PC-3 (cell line): ENCODE measurements at regions not wholly inside any gene's neighbourhood (a gene's known extent, or its start where the extent isn't known, plus 50 kb on each side); places are given as distances from the start of the nearest gene placed in this dataset.
A peak's percentile ranks its signal among the peaks of the same experiment; 100 is the strongest.

ENCODE experiments used
- ATAC-seq: fragments of 200-7000 bp; cut with Tn5 transposase; 2 replicates; pipeline ENCODE4 v1.9.1; 2020; ENCODE audit warnings: mild to moderate bottlenecking, moderate library complexity
- BruUV-seq: library from RNA; stranded (reverse); fragments of 400-500 nt; replicated peaks from 2 replicates; lab custom pipeline; 2021; lab: Mats Ljungman, UMichigan
- CTCF ChIA-PET: fragments of 300-600 bp; sonication (Branson Sonifier 250); formaldehyde crosslinking; loops from one replicate; lab custom pipeline; 2022; ENCODE audit warnings: antibody characterized with exemption; lab: Charles Lee
- POLR2A ChIA-PET: fragments of 300-600 bp; sonication (Branson Sonifier 250); formaldehyde crosslinking; loops from one replicate; lab custom pipeline; 2022; ENCODE audit warnings: antibody characterized with exemption; ENCODE audit not compliant: unreplicated experiment; lab: Charles Lee
- DNase-seq: peaks from one replicate; pipeline ENCODE4 v3.0.0-alpha.2; 2015
- H2AFZ ChIP-seq: fragments of 300-600 bp; sonication (generic); 2 replicates; pipeline ENCODE4 v1.6.0; 2016; ENCODE audit warnings: antibody characterized with exemption, low read length
- H3F3A ChIP-seq: fragments of 300-600 bp; sonication (generic); one replicate; pipeline ENCODE4 v1.6.0; 2017; ENCODE audit warnings: antibody characterized with exemption, low read length, control low read depth, mild to moderate bottlenecking; ENCODE audit not compliant: unreplicated experiment
- H3K27ac ChIP-seq: fragments of 300-600 bp; sonication (generic); 2 replicates; pipeline ENCODE4 v1.5.1; 2016; ENCODE audit warnings: mild to moderate bottlenecking, low read length
- H3K27me3 ChIP-seq: fragments of 300-600 bp; sonication (generic); 2 replicates; pipeline ENCODE4 v1.6.1; 2016; ENCODE audit warnings: low read length, mixed read lengths
- H3K36me3 ChIP-seq: fragments of 300-600 bp; sonication (generic); 2 replicates; pipeline ENCODE4 v1.6.1; 2016; ENCODE audit warnings: low read depth, mixed run types, low read length, mixed read lengths
- H3K4me1 ChIP-seq: fragments of 300-600 bp; sonication (generic); 2 replicates; pipeline ENCODE4 v1.5.1; 2016; ENCODE audit warnings: low read length; ENCODE audit not compliant: insufficient read depth
- H3K4me2 ChIP-seq: fragments of 300-600 bp; sonication (generic); 2 replicates; pipeline ENCODE4 v1.6.0; 2016; ENCODE audit warnings: low read length
- H3K4me3 ChIP-seq: fragments of 300-600 bp; sonication (generic); 2 replicates; pipeline ENCODE4 v1.5.1; 2016; ENCODE audit warnings: mild to moderate bottlenecking, low read length, mixed read lengths
- H3K79me2 ChIP-seq: fragments of 300-600 bp; sonication (generic); 2 replicates; pipeline ENCODE4 v1.6.1; 2017; ENCODE audit warnings: low read length, mixed read lengths
- H3K9ac ChIP-seq: fragments of 300-600 bp; sonication (generic); 2 replicates; pipeline ENCODE4 v1.6.0; 2016; ENCODE audit warnings: mild to moderate bottlenecking, low read length
- H3K9me2 ChIP-seq: fragments of 300-600 bp; sonication (generic); replicated peaks from 2 replicates; pipeline ENCODE4 v1.6.1; 2016; ENCODE audit warnings: mixed run types, low read length, mixed read lengths
- H3K9me3 ChIP-seq: fragments of 300-600 bp; sonication (generic); 2 replicates; pipeline ENCODE4 v1.6.1; 2016; ENCODE audit warnings: low read length, mixed read lengths
- H4K20me1 ChIP-seq: fragments of 300-600 bp; sonication (generic); 2 replicates; pipeline ENCODE4 v1.6.1; 2016; ENCODE audit warnings: low read length, mixed read lengths
- CTCF ChIP-seq: fragments of 300-600 bp; sonication (generic); conservative IDR thresholded peaks from 2 replicates; pipeline ENCODE4 v1.5.1; 2017; ENCODE audit warnings: antibody characterized with exemption, low read depth, mild to moderate bottlenecking, low read length
- EZH2 ChIP-seq: fragments of 300-600 bp; sonication (generic); IDR thresholded peaks from one replicate; pipeline ENCODE4 v1.6.1; 2017; ENCODE audit warnings: antibody characterized with exemption, mild to moderate bottlenecking, low read length; ENCODE audit not compliant: unreplicated experiment
- EZH2phosphoT487 ChIP-seq: fragments of 300-600 bp; sonication (generic); IDR thresholded peaks from 2 replicates; pipeline ENCODE4 v1.6.1; 2018; ENCODE audit warnings: mild to moderate bottlenecking, antibody characterized with exemption, low read length, borderline replicate concordance
- intact Hi-C: fragments of 100-400 bp; cut with micrococcal nuclease; formaldehyde crosslinking; loops from 2 replicates; pipeline ENCODE4 v1.9.0; 2023

- Histone ChIP-seq H3K9me2 (no peaks in the 10 kb centered on the region), H2AFZ (no peak overlapping the region), H3K4me2 (no peak overlapping the region), H3K9me3 (no peaks in the 10 kb centered on the region), H3K27ac (no peak overlapping the region), H3K4me3 (no peak overlapping the region), H3K4me1 (0 out of 2 replicates have a peak, but pooled peaks cover 4% of the 10 kb centered on the region), H3K79me2 (no peaks in the 10 kb centered on the region), H3F3A (no peaks in the 10 kb centered on the region), H3K9ac (no peak overlapping the region), H3K36me3 (no peaks in the 10 kb centered on the region), H3K27me3 (no peaks in the 10 kb centered on the region), H4K20me1 (no peaks in the 10 kb centered on the region)
- POLR2A ChIA-PET: no interaction called here
- ATAC-seq: no peak
- intact Hi-C loops: no loop called here
- TF ChIP-seq EZH2phosphoT487 (no peak), EZH2 (no peak), CTCF (no peak)
- BruUV-seq: no TSS peak
- DNase-seq: no peak
- CTCF ChIA-PET: no interaction called here
Measured at GRCh38 chr6:164401871-164402270, 907.5 kb downstream of the C6orf118 start.

- H3K79me2 ChIP-seq: no peaks in the 10 kb centered on the region
- no peak overlapping the region for H3K9ac ChIP-seq
- no peaks in the 10 kb centered on the region for H3K36me3 ChIP-seq
- H2AFZ ChIP-seq: no peak overlapping the region
- no peaks in the 10 kb centered on the region for H3K9me3 ChIP-seq
- BruUV-seq: no TSS peak
- no peak overlapping the region for H3K4me2 ChIP-seq
- no peak overlapping the region for H3K27ac ChIP-seq
- ChIA-PET POLR2A (no interaction called here), CTCF (no interaction called here)
- 0 out of 2 replicates have a peak, but pooled peaks cover 4% of the 10 kb centered on the region for H3K4me1 ChIP-seq
- no peak overlapping the region for H3K4me3 ChIP-seq
- no peaks in the 10 kb centered on the region for H3K27me3 ChIP-seq
- no peaks in the 10 kb centered on the region for H4K20me1 ChIP-seq
- DNase-seq: peak; percentile 15
- H3F3A ChIP-seq: no peaks in the 10 kb centered on the region
- no peak for ATAC-seq
- H3K9me2 ChIP-seq: no peaks in the 10 kb centered on the region
- intact Hi-C loops: no loop called here
- TF ChIP-seq CTCF (no peak), EZH2 (no peak), EZH2phosphoT487 (no peak)
Measured at GRCh38 chr6:164398647-164399046, 910.8 kb downstream of the C6orf118 start.

GRCh38 chr6:164396071-164397047 lies 913.0 kb downstream of the C6orf118 start:
- no peak overlapping the region for H3K27ac ChIP-seq
- H3K79me2 ChIP-seq: no peaks in the 10 kb centered on the region
- H3K9me2 ChIP-seq: no peaks in the 10 kb centered on the region
- no peaks in the 10 kb centered on the region for H3K27me3 ChIP-seq
- H3K4me3 ChIP-seq: 0 out of 2 replicates have a peak overlapping the region, but pooled peaks have one; percentile 24
- DNase-seq (no peak), ATAC-seq (no peak)
- H3K9ac ChIP-seq: no peak overlapping the region
- BruUV-seq: no TSS peak
- H4K20me1 ChIP-seq: no peaks in the 10 kb centered on the region
- no peak for TF ChIP-seq EZH2
- no peak for TF ChIP-seq EZH2phosphoT487
- no peak for TF ChIP-seq CTCF
- 0 out of 2 replicates have a peak, but pooled peaks cover 4% of the 10 kb centered on the region for H3K4me1 ChIP-seq
- H3K36me3 ChIP-seq: no peaks in the 10 kb centered on the region
- ChIA-PET POLR2A (no interaction called here), CTCF (no interaction called here)
- intact Hi-C loops: no loop called here
- H3K9me3 ChIP-seq: no peaks in the 10 kb centered on the region
- H2AFZ ChIP-seq: peak overlapping the region; percentile 45; the same call in 1 of the 2 replicates
- H3F3A ChIP-seq: no peaks in the 10 kb centered on the region
- peak overlapping the region; percentile 46 for H3K4me2 ChIP-seq
